SK-N-SH treated with all-trans-retinoic acid at 6 μM for 48 hours (cell line): ENCODE measurements at regions not wholly inside any gene's neighbourhood (a gene's known extent, or its start where the extent isn't known, plus 50 kb on each side); places are given as distances from the start of the nearest gene placed in this dataset.

Source experiments
- ATAC-seq: fragments of 200-7000 bp; cut with Tn5 transposase; 3 replicates; pipeline ENCODE4 v1.9.1; 2020; ENCODE audit warnings: mild to moderate bottlenecking, moderate library complexity
- ARNTL ChIP-seq: fragments of 450-650 bp; formaldehyde crosslinking; IDR thresholded peaks from 2 replicates; pipeline ENCODE4 v1.5.0; 2020; ENCODE audit warnings: low read depth, mild to moderate bottlenecking, moderate library complexity, borderline replicate concordance
- BACH2 ChIP-seq: fragments of 250-450 bp; sonication (Bioruptor Pico); IDR thresholded peaks from 2 replicates; pipeline ENCODE4 v1.9.0; 2021; ENCODE audit warnings: mild to moderate bottlenecking, borderline replicate concordance
- CREB5 ChIP-seq: fragments of 250-450 bp; sonication (Bioruptor Pico); IDR thresholded peaks from 2 replicates; pipeline ENCODE4 v1.5.1; 2020; ENCODE audit warnings: low read depth, mild to moderate bottlenecking, moderate library complexity
- CSDC2 ChIP-seq: fragments of 250-450 bp; sonication (Bioruptor Pico); IDR thresholded peaks from 2 replicates; pipeline ENCODE4 v1.5.0; 2020; ENCODE audit warnings: mild to moderate bottlenecking, moderate library complexity
- CSRNP3 ChIP-seq: fragments of 250-450 bp; sonication (Bioruptor Pico); IDR thresholded peaks from 2 replicates; pipeline ENCODE4 v1.5.1; 2021; ENCODE audit warnings: mild to moderate bottlenecking, moderate library complexity
- ESRRG ChIP-seq: fragments of 250-450 bp; sonication (Bioruptor Pico); IDR thresholded peaks from 2 replicates; pipeline ENCODE4 v1.6.1; 2021; ENCODE audit warnings: mild to moderate bottlenecking
- GLIS3 ChIP-seq: fragments of 250-450 bp; sonication (Bioruptor Pico); IDR thresholded peaks from 2 replicates; pipeline ENCODE4 v1.5.0; 2020; ENCODE audit warnings: mild to moderate bottlenecking, moderate library complexity
- OSR1 ChIP-seq: fragments of 250-450 bp; sonication (Bioruptor Pico); IDR thresholded peaks from 2 replicates; pipeline ENCODE4 v1.8.0; 2022; ENCODE audit warnings: moderate library complexity, mild to moderate bottlenecking, inconsistent platforms
- PATZ1 ChIP-seq: fragments of 250-450 bp; sonication (Bioruptor Pico); IDR thresholded peaks from 2 replicates; pipeline ENCODE4 v1.8.0; 2020; ENCODE audit warnings: mild to moderate bottlenecking, moderate library complexity, borderline replicate concordance
- PPARA ChIP-seq: fragments of 250-450 bp; sonication (Bioruptor Pico); IDR thresholded peaks from 2 replicates; pipeline ENCODE4 v1.5.0; 2020; ENCODE audit warnings: mild to moderate bottlenecking, borderline replicate concordance
- SNAI2 ChIP-seq: fragments of 250-450 bp; sonication (Bioruptor Pico); IDR thresholded peaks from 2 replicates; pipeline ENCODE4 v1.5.0; 2020; ENCODE audit warnings: mild to moderate bottlenecking, moderate library complexity
- TCF4 ChIP-seq: fragments of 250-450 bp; sonication (Bioruptor Pico); IDR thresholded peaks from 2 replicates; pipeline ENCODE4 v1.8.0; 2021; ENCODE audit warnings: mild to moderate bottlenecking, moderate library complexity, borderline replicate concordance
- TOX ChIP-seq: fragments of 250-450 bp; sonication (Bioruptor Pico); IDR thresholded peaks from 2 replicates; pipeline ENCODE4 v1.8.0; 2021; ENCODE audit warnings: mild to moderate bottlenecking, moderate library complexity, borderline replicate concordance
- ZC3H10 ChIP-seq: fragments of 250-450 bp; sonication (Bioruptor Pico); IDR thresholded peaks from 2 replicates; pipeline ENCODE4 v1.5.1; 2021; ENCODE audit warnings: mild to moderate bottlenecking, moderate library complexity
- ZFP3 ChIP-seq: fragments of 250-450 bp; sonication (Bioruptor Pico); IDR thresholded peaks from 2 replicates; pipeline ENCODE4 v1.5.0; 2020; ENCODE audit warnings: mild to moderate bottlenecking, moderate library complexity
- ZNF565 ChIP-seq: fragments of 450-650 bp; formaldehyde crosslinking; conservative IDR thresholded peaks from 2 replicates; pipeline ENCODE4 v1.5.0; 2020; ENCODE audit warnings: low read depth, mild to moderate bottlenecking, moderate library complexity
- ZNF70 ChIP-seq: fragments of 450-650 bp; formaldehyde crosslinking; IDR thresholded peaks from 2 replicates; pipeline ENCODE4 v1.5.0; 2020; ENCODE audit warnings: mild to moderate bottlenecking, moderate library complexity
- TF ChIP-seq, protein P1 (sequence below): fragments of 250-450 bp; sonication (Bioruptor Pico); IDR thresholded peaks from 2 replicates; pipeline ENCODE4 v1.8.0; 2021; ENCODE audit warnings: low read depth, mild to moderate bottlenecking, moderate library complexity, borderline replicate concordance
- TF ChIP-seq, protein P2 (sequence below): fragments of 250-450 bp; sonication (Bioruptor Pico); IDR thresholded peaks from 2 replicates; pipeline ENCODE4 v1.5.0; 2020; ENCODE audit warnings: mild to moderate bottlenecking, moderate library complexity

GRCh38 chr15:46808834-46809233 is 908.5 kb upstream of the SEMA6D start:
- no peak for ATAC-seq

DNA sequence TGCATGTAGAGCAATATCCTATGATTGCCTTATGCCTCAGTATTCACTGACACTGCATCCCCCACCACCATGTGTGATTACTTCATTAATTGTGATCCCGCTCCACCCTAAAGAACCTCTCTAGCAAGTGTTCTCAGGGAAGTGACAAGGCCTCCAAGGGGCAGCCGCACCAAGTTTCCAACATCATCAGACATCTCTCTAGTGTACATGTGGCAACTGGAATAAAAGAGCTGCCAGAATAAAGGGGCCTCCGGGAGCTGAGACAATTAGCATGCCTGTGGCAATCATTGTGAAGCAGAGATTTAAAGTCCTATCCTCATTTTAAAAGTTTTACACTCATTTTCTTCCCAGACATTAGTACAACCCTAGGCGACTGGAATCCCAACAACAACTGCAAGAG is 902.1 kb upstream of the SEMA6D start:
- TF ChIP-seq TOX (CRISPR knock-in tag), result no peak
- TF ChIP-seq, all 23 proteins: peak for 0
- ATAC-seq, result no peak

More at GRCh38 chr15:46808834-46809233, 908.5 kb upstream of the SEMA6D start:
- TF ChIP-seq TCF4 (CRISPR knock-in tag), result no peak
- no peak for TF ChIP-seq BACH2 (CRISPR knock-in tag)
- TF ChIP-seq PPARA (CRISPR knock-in tag), result no peak
- TF ChIP-seq, protein P1, sequence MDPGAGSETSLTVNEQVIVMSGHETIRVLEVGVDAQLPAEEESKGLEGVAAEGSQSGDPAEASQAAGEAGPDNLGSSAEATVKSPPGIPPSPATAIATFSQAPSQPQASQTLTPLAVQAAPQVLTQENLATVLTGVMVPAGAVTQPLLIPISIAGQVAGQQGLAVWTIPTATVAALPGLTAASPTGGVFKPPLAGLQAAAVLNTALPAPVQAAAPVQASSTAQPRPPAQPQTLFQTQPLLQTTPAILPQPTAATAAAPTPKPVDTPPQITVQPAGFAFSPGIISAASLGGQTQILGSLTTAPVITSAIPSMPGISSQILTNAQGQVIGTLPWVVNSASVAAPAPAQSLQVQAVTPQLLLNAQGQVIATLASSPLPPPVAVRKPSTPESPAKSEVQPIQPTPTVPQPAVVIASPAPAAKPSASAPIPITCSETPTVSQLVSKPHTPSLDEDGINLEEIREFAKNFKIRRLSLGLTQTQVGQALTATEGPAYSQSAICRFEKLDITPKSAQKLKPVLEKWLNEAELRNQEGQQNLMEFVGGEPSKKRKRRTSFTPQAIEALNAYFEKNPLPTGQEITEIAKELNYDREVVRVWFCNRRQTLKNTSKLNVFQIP, result no peak
- TF ChIP-seq CSDC2 (CRISPR knock-in tag), result no peak

- TF ChIP-seq, protein P2, sequence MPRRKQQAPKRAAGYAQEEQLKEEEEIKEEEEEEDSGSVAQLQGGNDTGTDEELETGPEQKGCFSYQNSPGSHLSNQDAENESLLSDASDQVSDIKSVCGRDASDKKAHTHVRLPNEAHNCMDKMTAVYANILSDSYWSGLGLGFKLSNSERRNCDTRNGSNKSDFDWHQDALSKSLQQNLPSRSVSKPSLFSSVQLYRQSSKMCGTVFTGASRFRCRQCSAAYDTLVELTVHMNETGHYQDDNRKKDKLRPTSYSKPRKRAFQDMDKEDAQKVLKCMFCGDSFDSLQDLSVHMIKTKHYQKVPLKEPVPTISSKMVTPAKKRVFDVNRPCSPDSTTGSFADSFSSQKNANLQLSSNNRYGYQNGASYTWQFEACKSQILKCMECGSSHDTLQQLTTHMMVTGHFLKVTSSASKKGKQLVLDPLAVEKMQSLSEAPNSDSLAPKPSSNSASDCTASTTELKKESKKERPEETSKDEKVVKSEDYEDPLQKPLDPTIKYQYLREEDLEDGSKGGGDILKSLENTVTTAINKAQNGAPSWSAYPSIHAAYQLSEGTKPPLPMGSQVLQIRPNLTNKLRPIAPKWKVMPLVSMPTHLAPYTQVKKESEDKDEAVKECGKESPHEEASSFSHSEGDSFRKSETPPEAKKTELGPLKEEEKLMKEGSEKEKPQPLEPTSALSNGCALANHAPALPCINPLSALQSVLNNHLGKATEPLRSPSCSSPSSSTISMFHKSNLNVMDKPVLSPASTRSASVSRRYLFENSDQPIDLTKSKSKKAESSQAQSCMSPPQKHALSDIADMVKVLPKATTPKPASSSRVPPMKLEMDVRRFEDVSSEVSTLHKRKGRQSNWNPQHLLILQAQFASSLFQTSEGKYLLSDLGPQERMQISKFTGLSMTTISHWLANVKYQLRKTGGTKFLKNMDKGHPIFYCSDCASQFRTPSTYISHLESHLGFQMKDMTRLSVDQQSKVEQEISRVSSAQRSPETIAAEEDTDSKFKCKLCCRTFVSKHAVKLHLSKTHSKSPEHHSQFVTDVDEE (CRISPR knock-in tag), result no peak
- TF ChIP-seq CSDC2 (CRISPR knock-in tag) (no peak), CSRNP3 (no peak), ARNTL (no peak), ZNF565 (no peak), TCF4 (CRISPR knock-in tag) (no peak), PPARA (CRISPR knock-in tag) (no peak), TOX (CRISPR knock-in tag) (no peak), OSR1 (CRISPR knock-in tag) (no peak)
- no peak for ATAC-seq
These were observed 901.5 kb upstream of the SEMA6D start for GRCh38 chr15:46815765-46816164.

DNA sequence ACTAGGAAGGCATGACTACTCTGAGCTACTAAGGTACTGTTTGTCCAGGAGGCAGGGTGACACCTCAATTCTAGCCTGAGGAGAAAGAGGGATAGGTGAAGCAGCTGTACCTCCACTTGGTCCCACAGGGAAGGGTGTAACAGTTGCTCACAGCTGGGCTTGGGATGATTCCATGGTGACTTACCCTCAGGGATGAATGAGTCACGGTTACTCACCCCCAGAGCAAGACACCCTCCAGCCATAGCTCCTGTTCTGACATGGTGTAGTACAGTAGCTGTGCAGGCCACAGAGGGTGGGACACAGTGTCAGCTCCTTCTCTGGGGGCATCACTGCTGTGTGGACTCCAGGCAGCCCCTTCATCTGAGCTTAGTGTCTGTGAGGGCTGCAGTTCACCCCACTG is 868.6 kb upstream of the SEMA6D start:
- no peak for TF ChIP-seq PPARA (CRISPR knock-in tag)
- no peak for TF ChIP-seq CREB5
- TF ChIP-seq ZFP3, result no peak
- TF ChIP-seq ZNF70 (CRISPR knock-in tag), result no peak
- TF ChIP-seq BACH2 (CRISPR knock-in tag), result no peak
- TF ChIP-seq ZC3H10 (CRISPR knock-in tag), result no peak
- TF ChIP-seq SNAI2 (CRISPR knock-in tag), result no peak
- no peak for TF ChIP-seq ESRRG (CRISPR knock-in tag)
- TF ChIP-seq GLIS3 (CRISPR knock-in tag), result no peak
- TF ChIP-seq, protein P1, result no peak
- no peak for TF ChIP-seq CSDC2 (CRISPR knock-in tag)
- no peak for TF ChIP-seq PATZ1 (CRISPR knock-in tag)
- no peak for TF ChIP-seq TCF4 (CRISPR knock-in tag)
- no peak for TF ChIP-seq CSRNP3
- no peak for TF ChIP-seq OSR1 (CRISPR knock-in tag)
- no peak for ATAC-seq
